Loucy (cell line): ENCODE measurements at regions not wholly inside any gene's neighbourhood (a gene's known extent, or its start where the extent isn't known, plus 50 kb on each side); places are given as distances from the start of the nearest gene placed in this dataset.

ENCODE experiments used
- EZH2phosphoT487 ChIP-seq: fragments of 200-600 bp; IDR thresholded peaks from 2 replicates; pipeline ENCODE4 v1.6.1; 2018; ENCODE audit warnings: antibody characterized with exemption, mild to moderate bottlenecking, moderate library complexity, borderline replicate concordance
- TF ChIP-seq, protein P1 (sequence below): fragments of 200-600 bp; sonication (generic); conservative IDR thresholded peaks from 2 replicates; pipeline ENCODE4 v1.5.1; 2014; ENCODE audit warnings: mild to moderate bottlenecking, antibody characterized with exemption, low read length

DNA sequence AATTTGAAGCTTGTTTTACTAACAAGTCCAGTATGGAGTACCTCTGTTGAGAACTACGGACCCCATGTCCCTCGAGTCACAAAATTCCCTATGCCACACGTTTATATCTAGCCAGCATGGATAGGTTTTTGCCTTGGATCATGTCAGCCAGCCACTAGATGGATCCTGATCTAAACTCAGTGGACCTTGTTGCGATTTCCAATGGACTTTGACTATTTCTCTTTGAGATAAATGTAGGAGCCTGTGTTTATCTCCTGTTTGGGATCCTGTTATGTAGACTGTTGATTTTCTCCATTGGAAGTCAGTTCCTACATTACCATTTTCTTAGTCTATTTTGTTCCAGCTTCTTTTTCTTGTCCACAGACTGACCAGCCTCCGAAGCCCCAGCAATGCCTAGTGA is 127.1 kb upstream of the BMAL1 start:
- TF ChIP-seq, protein P1, sequence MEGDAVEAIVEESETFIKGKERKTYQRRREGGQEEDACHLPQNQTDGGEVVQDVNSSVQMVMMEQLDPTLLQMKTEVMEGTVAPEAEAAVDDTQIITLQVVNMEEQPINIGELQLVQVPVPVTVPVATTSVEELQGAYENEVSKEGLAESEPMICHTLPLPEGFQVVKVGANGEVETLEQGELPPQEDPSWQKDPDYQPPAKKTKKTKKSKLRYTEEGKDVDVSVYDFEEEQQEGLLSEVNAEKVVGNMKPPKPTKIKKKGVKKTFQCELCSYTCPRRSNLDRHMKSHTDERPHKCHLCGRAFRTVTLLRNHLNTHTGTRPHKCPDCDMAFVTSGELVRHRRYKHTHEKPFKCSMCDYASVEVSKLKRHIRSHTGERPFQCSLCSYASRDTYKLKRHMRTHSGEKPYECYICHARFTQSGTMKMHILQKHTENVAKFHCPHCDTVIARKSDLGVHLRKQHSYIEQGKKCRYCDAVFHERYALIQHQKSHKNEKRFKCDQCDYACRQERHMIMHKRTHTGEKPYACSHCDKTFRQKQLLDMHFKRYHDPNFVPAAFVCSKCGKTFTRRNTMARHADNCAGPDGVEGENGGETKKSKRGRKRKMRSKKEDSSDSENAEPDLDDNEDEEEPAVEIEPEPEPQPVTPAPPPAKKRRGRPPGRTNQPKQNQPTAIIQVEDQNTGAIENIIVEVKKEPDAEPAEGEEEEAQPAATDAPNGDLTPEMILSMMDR = no peak
- TF ChIP-seq EZH2phosphoT487 = no peak
